H9 (cell line): ENCODE measurements at regions not wholly inside any gene's neighbourhood (a gene's known extent, or its start where the extent isn't known, plus 50 kb on each side); places are given as distances from the start of the nearest gene placed in this dataset.

Source experiments
- DNase-seq: peaks from one replicate; pipeline ENCODE4 v3.0.0-alpha.2; 2017
- H2AFZ ChIP-seq: one replicate; pipeline ENCODE4 v1.6.1; 2013; ENCODE audit warnings: mild to moderate bottlenecking, low read length, control low read depth, moderate library complexity
- H2AK5ac ChIP-seq: 2 replicates; pipeline ENCODE4 v1.6.1; 2013; ENCODE audit warnings: low read length, control low read depth, mixed read lengths; ENCODE audit not compliant: insufficient read length
- H2BK120ac ChIP-seq: one replicate; pipeline ENCODE4 v1.6.1; 2013; ENCODE audit warnings: low read depth, mild to moderate bottlenecking, low read length, control low read depth, inconsistent platforms; ENCODE audit not compliant: poor library complexity, severe bottlenecking
- H2BK12ac ChIP-seq: 2 replicates; pipeline ENCODE4 v1.6.1; 2013; ENCODE audit warnings: low read length, control low read depth, mixed read lengths, low read depth; ENCODE audit not compliant: insufficient read length
- H2BK15ac ChIP-seq: 2 replicates; pipeline ENCODE4 v1.6.1; 2013; ENCODE audit warnings: low read depth, low read length, control low read depth
- H2BK20ac ChIP-seq: one replicate; pipeline ENCODE4 v1.6.1; 2013; ENCODE audit warnings: low read depth, mild to moderate bottlenecking, low read length, control low read depth, inconsistent platforms; ENCODE audit not compliant: poor library complexity, severe bottlenecking
- H2BK5ac ChIP-seq: 2 replicates; pipeline ENCODE4 v1.6.1; 2013; ENCODE audit warnings: low read length, control low read depth, mixed read lengths; ENCODE audit not compliant: insufficient read length
- H3K14ac ChIP-seq: 2 replicates; pipeline ENCODE4 v1.6.1; 2013; ENCODE audit warnings: low read length, control low read depth; ENCODE audit not compliant: insufficient read depth
- H3K18ac ChIP-seq: 2 replicates; pipeline ENCODE4 v1.6.1; 2013; ENCODE audit warnings: low read depth, mild to moderate bottlenecking, mixed read lengths, low read length, control low read depth; ENCODE audit not compliant: insufficient read length
- H3K23ac ChIP-seq: 2 replicates; pipeline ENCODE4 v1.6.1; 2013; ENCODE audit warnings: low read length, control low read depth, mixed read lengths, low read depth; ENCODE audit not compliant: insufficient read length
- H3K23me2 ChIP-seq: 2 replicates; pipeline ENCODE4 v1.6.1; 2013; ENCODE audit warnings: low read depth, mild to moderate bottlenecking, mixed read lengths, low read length, control low read depth; ENCODE audit not compliant: insufficient read length, poor library complexity, severe bottlenecking
- H3K27ac ChIP-seq: 2 replicates; pipeline ENCODE4 v1.5.1; 2013; ENCODE audit warnings: low read length, control low read depth, mixed read lengths, low read depth; ENCODE audit not compliant: insufficient read length
- H3K27me3 ChIP-seq: 2 replicates; pipeline ENCODE4 v1.6.1; 2013; ENCODE audit warnings: low read length, control low read depth, inconsistent platforms; ENCODE audit not compliant: insufficient read depth
- H3K4ac ChIP-seq: 2 replicates; pipeline ENCODE4 v1.6.1; 2013; ENCODE audit warnings: low read depth, mild to moderate bottlenecking, control low read depth, inconsistent platforms, low read length, moderate library complexity
- H3K4me1 ChIP-seq: 2 replicates; pipeline ENCODE4 v1.6.1; 2013; ENCODE audit warnings: low read length, control low read depth, inconsistent platforms; ENCODE audit not compliant: insufficient read depth
- H3K4me2 ChIP-seq: 2 replicates; pipeline ENCODE4 v1.6.1; 2013; ENCODE audit warnings: low read length, control low read depth, mixed read lengths; ENCODE audit not compliant: insufficient read length, insufficient read depth
- H3K56ac ChIP-seq: 2 replicates; pipeline ENCODE4 v1.6.1; 2013; ENCODE audit warnings: low read depth, mild to moderate bottlenecking, mixed read lengths, low read length, control low read depth; ENCODE audit not compliant: insufficient read length
- H3K79me1 ChIP-seq: 2 replicates; pipeline ENCODE4 v1.6.1; 2013; ENCODE audit warnings: low read depth, mild to moderate bottlenecking, moderate library complexity, low read length, control low read depth, inconsistent platforms; ENCODE audit not compliant: insufficient read depth, poor library complexity, severe bottlenecking
- H3K79me2 ChIP-seq: 2 replicates; pipeline ENCODE4 v1.6.1; 2013; ENCODE audit warnings: low read length, control low read depth, inconsistent platforms; ENCODE audit not compliant: insufficient read depth
- H3K9ac ChIP-seq: 2 replicates; pipeline ENCODE4 v1.6.1; 2013; ENCODE audit warnings: low read length, control low read depth, mixed read lengths; ENCODE audit not compliant: insufficient read length; ENCODE audit errors: extremely low read depth
- H3K9me3 ChIP-seq: one replicate; pipeline ENCODE4 v1.6.1; 2013; ENCODE audit warnings: low read depth, low read length, inconsistent platforms; ENCODE audit not compliant: control insufficient read depth
- H3T11ph ChIP-seq: one replicate; pipeline ENCODE4 v1.6.1; 2013; ENCODE audit warnings: mild to moderate bottlenecking, low read length, control low read depth, inconsistent platforms
- H4K20me1 ChIP-seq: one replicate; pipeline ENCODE4 v1.6.1; 2013; ENCODE audit not compliant: control insufficient read depth, insufficient read length, insufficient read depth
- H4K5ac ChIP-seq: 2 replicates; pipeline ENCODE4 v1.6.1; 2013; ENCODE audit warnings: low read depth, mild to moderate bottlenecking, mixed read lengths, low read length, control low read depth; ENCODE audit not compliant: insufficient read length
- H4K8ac ChIP-seq: replicated peaks from 2 replicates; pipeline ENCODE4 v1.6.1; 2013; ENCODE audit warnings: low read length, control low read depth, mixed read lengths, low read depth; ENCODE audit not compliant: insufficient read length
- H4K91ac ChIP-seq: 2 replicates; pipeline ENCODE4 v1.6.1; 2013; ENCODE audit warnings: low read depth, mild to moderate bottlenecking, moderate library complexity, mixed read lengths, low read length, control low read depth; ENCODE audit not compliant: insufficient read length
- H3K27ac Mint-ChIP-seq, 3 experiments: 2 replicates in 2 of 3; 3 replicates in 1 of 3; pipeline ENCODE4 v1.8.0; 2020 to 2021; ENCODE audit warnings: mixed read lengths in 3 of 3, mild to moderate bottlenecking in 1 of 3, moderate library complexity in 1 of 3
- H3K27me3 Mint-ChIP-seq: 2 replicates; pipeline ENCODE4 v1.8.0; 2021; ENCODE audit warnings: low read depth, mild to moderate bottlenecking, moderate library complexity, mixed read lengths
- H3K36me3 Mint-ChIP-seq, 3 experiments: 2 replicates in 2 of 3; 3 replicates in 1 of 3; pipeline ENCODE4 v1.8.0; 2020 to 2021; ENCODE audit warnings: low read depth in 3 of 3, mixed read lengths in 3 of 3; ENCODE audit not compliant: insufficient read depth in 1 of 3
- H3K4me1 Mint-ChIP-seq, 2 experiments: 2 replicates each; pipeline ENCODE4 v1.8.0; 2020; ENCODE audit warnings: mixed read lengths in 2 of 2
- H3K4me3 Mint-ChIP-seq, 2 experiments: 2 replicates in 1 of 2; 3 replicates in 1 of 2; pipeline ENCODE4 v1.8.0; 2020 to 2021; ENCODE audit warnings: mild to moderate bottlenecking in 2 of 2, mixed read lengths in 2 of 2, moderate library complexity in 1 of 2
- H3K9me3 Mint-ChIP-seq, 2 experiments: 2 replicates in 1 of 2; 3 replicates in 1 of 2; pipeline ENCODE4 v1.8.0; 2020; ENCODE audit warnings: mild to moderate bottlenecking in 2 of 2, mixed read lengths in 2 of 2, moderate library complexity in 1 of 2
- WGBS: extraction: QIAGEN DNeasy Blood & Tissue Kit; methylation state at CpG from one replicate; pipeline ENCODE4 v1.1.7; 2013; ENCODE audit warnings: missing lambda C conversion rate, low lambda C conversion rate, mixed read lengths; ENCODE audit not compliant: insufficient read length; ENCODE audit errors: extremely low coverage; 5-methylcytosine and 5-hydroxymethylcytosine counted together
- TF ChIP-seq, protein P1 (sequence below): fragments of 200-600 bp; sonication (generic); conservative IDR thresholded peaks from 3 replicates; pipeline ENCODE4 v1.8.0; 2021; ENCODE audit warnings: antibody characterized with exemption, mild to moderate bottlenecking

DNA sequence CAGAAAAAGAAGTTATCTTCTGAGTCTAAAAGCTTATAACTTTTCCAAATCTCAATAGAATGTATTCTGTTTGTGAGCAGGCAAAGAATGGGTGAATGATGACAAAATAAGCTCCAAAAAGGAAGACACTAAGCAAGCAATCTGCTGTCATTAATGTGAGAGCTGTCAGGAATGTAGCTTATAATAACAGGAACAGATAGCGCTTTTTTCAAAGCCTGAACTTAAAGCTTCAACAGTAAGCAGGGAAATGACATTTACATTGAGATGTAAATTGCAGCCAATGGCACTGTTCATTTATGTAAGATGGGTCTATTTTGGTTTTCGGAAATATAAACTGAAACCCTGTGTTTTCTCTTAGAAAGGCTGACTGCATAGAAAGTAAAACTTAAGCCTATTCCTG lies 1005.9 kb downstream of the PDHA2 start:
- Histone ChIP-seq H2BK15ac (no peak overlapping the region), H2AK5ac (no peak overlapping the region), H3K23ac (no peak overlapping the region), H2BK120ac (no peak overlapping the region), H4K5ac (no peak overlapping the region), H3K4me2 (no peak overlapping the region), H4K8ac (no peak overlapping the region), H2BK5ac (no peak overlapping the region), H3K4ac (no peak overlapping the region), H4K20me1 (no peaks in the 10 kb centered on the region), H3K79me2 (no peaks in the 10 kb centered on the region), H2BK12ac (no peak overlapping the region), H3K4me1 (no peaks in the 10 kb centered on the region), H2BK20ac (no peak overlapping the region), H3K56ac (no peak overlapping the region), H4K91ac (no peak overlapping the region), H3K79me1 (no peaks in the 10 kb centered on the region), H3K23me2 (no peaks in the 10 kb centered on the region), H3K14ac (no peak overlapping the region), H3K9me3 (no peaks in the 10 kb centered on the region), H3K27me3 (no peaks in the 10 kb centered on the region), H2AFZ (no peak overlapping the region), H3T11ph (no peak overlapping the region), H3K18ac (no peak overlapping the region), H3K9ac (no peak overlapping the region), H3K27ac (no peak overlapping the region)
- no peaks in the 10 kb centered on the region for H3K4me1 Mint-ChIP-seq
- no peak overlapping the region for H3K4me3 Mint-ChIP-seq
- H3K36me3 Mint-ChIP-seq = no peaks in the 10 kb centered on the region
- H3K27me3 Mint-ChIP-seq = no peaks in the 10 kb centered on the region
- no CpG with 5 or more reads among the region's 2 CpGs for WGBS
- no peak overlapping the region for H3K27ac Mint-ChIP-seq
- TF ChIP-seq, protein P1, sequence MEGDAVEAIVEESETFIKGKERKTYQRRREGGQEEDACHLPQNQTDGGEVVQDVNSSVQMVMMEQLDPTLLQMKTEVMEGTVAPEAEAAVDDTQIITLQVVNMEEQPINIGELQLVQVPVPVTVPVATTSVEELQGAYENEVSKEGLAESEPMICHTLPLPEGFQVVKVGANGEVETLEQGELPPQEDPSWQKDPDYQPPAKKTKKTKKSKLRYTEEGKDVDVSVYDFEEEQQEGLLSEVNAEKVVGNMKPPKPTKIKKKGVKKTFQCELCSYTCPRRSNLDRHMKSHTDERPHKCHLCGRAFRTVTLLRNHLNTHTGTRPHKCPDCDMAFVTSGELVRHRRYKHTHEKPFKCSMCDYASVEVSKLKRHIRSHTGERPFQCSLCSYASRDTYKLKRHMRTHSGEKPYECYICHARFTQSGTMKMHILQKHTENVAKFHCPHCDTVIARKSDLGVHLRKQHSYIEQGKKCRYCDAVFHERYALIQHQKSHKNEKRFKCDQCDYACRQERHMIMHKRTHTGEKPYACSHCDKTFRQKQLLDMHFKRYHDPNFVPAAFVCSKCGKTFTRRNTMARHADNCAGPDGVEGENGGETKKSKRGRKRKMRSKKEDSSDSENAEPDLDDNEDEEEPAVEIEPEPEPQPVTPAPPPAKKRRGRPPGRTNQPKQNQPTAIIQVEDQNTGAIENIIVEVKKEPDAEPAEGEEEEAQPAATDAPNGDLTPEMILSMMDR = no peak
- H3K9me3 Mint-ChIP-seq = no peaks in the 10 kb centered on the region
- no peak for DNase-seq
